T-helper 17 cell (primary cell): ENCODE measurements at regions not wholly inside any gene's neighbourhood (a gene's known extent, or its start where the extent isn't known, plus 50 kb on each side); places are given as distances from the start of the nearest gene placed in this dataset.
A peak's percentile ranks its signal among the peaks of the same experiment; 100 is the strongest.
"Not testable (repeated sequence)": the region's sequence is repeated elsewhere in the genome, so short reads cannot be mapped to it uniquely, and the experiment has no call there.

Source experiments
- ATAC-seq: fragments of 150-1000 bp; cut with Tn5 transposase; 2 replicates; pipeline ENCODE4 v1.10.0; 2021; ENCODE audit warnings: mild to moderate bottlenecking, moderate library complexity
- DNase-seq, 3 donors: peaks; one replicate each; pipeline versions ENCODE4 v3.0.0 to v3.0.0-alpha.2; 2020 to 2021
- H3K9me3 ChIP-seq: one replicate; pipeline ENCODE4 v1.7.0; 2013; ENCODE audit warnings: low read length, mild to moderate bottlenecking; ENCODE audit not compliant: control insufficient read depth, poor library complexity, severe bottlenecking
- H3K27ac Mint-ChIP-seq: one replicate; pipeline ENCODE4 v1.8.0; 2022; ENCODE audit warnings: mild to moderate bottlenecking, moderate library complexity, mixed read lengths
- H3K27me3 Mint-ChIP-seq: one replicate; pipeline ENCODE4 v1.8.0; 2022; ENCODE audit warnings: mixed read lengths
- H3K36me3 Mint-ChIP-seq: one replicate; pipeline ENCODE4 v1.8.0; 2022; ENCODE audit warnings: low read depth, mixed read lengths
- H3K4me1 Mint-ChIP-seq: one replicate; pipeline ENCODE4 v1.8.0; 2022; ENCODE audit warnings: mild to moderate bottlenecking, mixed read lengths
- H3K4me3 Mint-ChIP-seq: one replicate; pipeline ENCODE4 v1.8.0; 2022; ENCODE audit warnings: mild to moderate bottlenecking, moderate library complexity, mixed read lengths

- Mint-ChIP-seq H3K4me3 (no peak overlapping the region), H3K27me3 (peaks cover 4% of the 10 kb centered on the region), H3K36me3 (peaks cover 3% of the 10 kb centered on the region), H3K27ac (no peak overlapping the region), H3K4me1 (no peaks in the 10 kb centered on the region)
- ATAC-seq = no peak
- no peaks in the 10 kb centered on the region for H3K9me3 ChIP-seq
- DNase-seq = no peak
Observed at GRCh38 chr10:32217216-32217615, 129.7 kb downstream of the EPC1 start.

- H3K36me3 Mint-ChIP-seq, ATAC-seq, H3K27me3 Mint-ChIP-seq, H3K9me3 ChIP-seq, H3K27ac Mint-ChIP-seq, H3K4me1 Mint-ChIP-seq, H3K4me3 Mint-ChIP-seq, DNase-seq: not testable (repeated sequence)
Observed at GRCh38 chr10:32213838-32214237, 133.1 kb downstream of the EPC1 start.

GRCh38 chr10:32211046-32211363 is 136.0 kb downstream of the EPC1 start:
- no peaks in the 10 kb centered on the region for H3K9me3 ChIP-seq
- H3K27ac Mint-ChIP-seq = no peak overlapping the region
- no peak for DNase-seq
- no peaks in the 10 kb centered on the region for H3K4me1 Mint-ChIP-seq
- peaks cover 4% of the 10 kb centered on the region for H3K27me3 Mint-ChIP-seq
- ATAC-seq = no peak
- H3K4me3 Mint-ChIP-seq = no peak overlapping the region
- no peaks in the 10 kb centered on the region for H3K36me3 Mint-ChIP-seq

GRCh38 chr10:32210306-32211045 is 136.5 kb downstream of the EPC1 start:
- no peak overlapping the region for H3K4me3 Mint-ChIP-seq
- ATAC-seq (no peak), DNase-seq (no peak)
- peaks cover 3% of the 10 kb centered on the region for H3K4me1 Mint-ChIP-seq
- peaks cover 4% of the 10 kb centered on the region for H3K27me3 Mint-ChIP-seq
- no peaks in the 10 kb centered on the region for H3K9me3 ChIP-seq
- H3K27ac Mint-ChIP-seq = no peak overlapping the region
- H3K36me3 Mint-ChIP-seq = no peaks in the 10 kb centered on the region

GRCh38 chr10:32208005-32208404 is 139.0 kb downstream of the EPC1 start:
- ATAC-seq, H3K36me3 Mint-ChIP-seq, H3K27ac Mint-ChIP-seq, H3K27me3 Mint-ChIP-seq, H3K4me3 Mint-ChIP-seq, DNase-seq, H3K9me3 ChIP-seq, H3K4me1 Mint-ChIP-seq: not testable (repeated sequence)

GRCh38 chr10:32207544-32207943 is 139.4 kb downstream of the EPC1 start:
- DNase-seq (peak; percentile 12 to 43 (median 17)), ATAC-seq (peak; percentile 94)
- Mint-ChIP-seq H3K4me3 (no peak overlapping the region), H3K27ac (no peak overlapping the region), H3K27me3 (no peaks in the 10 kb centered on the region), H3K4me1 (peaks cover 3% of the 10 kb centered on the region), H3K36me3 (no peaks in the 10 kb centered on the region)
- H3K9me3 ChIP-seq = no peaks in the 10 kb centered on the region

GRCh38 chr10:32205670-32206069 is 141.3 kb downstream of the EPC1 start:
- H3K4me3 Mint-ChIP-seq = no peak overlapping the region
- H3K9me3 ChIP-seq = no peaks in the 10 kb centered on the region
- no peak for ATAC-seq
- no peaks in the 10 kb centered on the region for H3K27me3 Mint-ChIP-seq
- DNase-seq = no peak
- peak overlapping the region; percentile 5 for H3K27ac Mint-ChIP-seq
- peaks cover 3% of the 10 kb centered on the region for H3K4me1 Mint-ChIP-seq
- H3K36me3 Mint-ChIP-seq = no peaks in the 10 kb centered on the region

GRCh38 chr10:32204606-32205005 is 142.4 kb downstream of the EPC1 start:
- Mint-ChIP-seq H3K27me3 (no peaks in the 10 kb centered on the region), H3K27ac (no peak overlapping the region), H3K36me3 (no peaks in the 10 kb centered on the region), H3K4me3 (no peak overlapping the region), H3K4me1 (peaks cover 5% of the 10 kb centered on the region)
- DNase-seq = no peak
- H3K9me3 ChIP-seq = no peaks in the 10 kb centered on the region
- ATAC-seq = no peak

- no peak for ATAC-seq
- Mint-ChIP-seq H3K36me3 (no peaks in the 10 kb centered on the region), H3K27ac (no peak overlapping the region), H3K27me3 (no peaks in the 10 kb centered on the region), H3K4me3 (no peak overlapping the region), H3K4me1 (peaks cover 5% of the 10 kb centered on the region)
- no peak for DNase-seq
- no peaks in the 10 kb centered on the region for H3K9me3 ChIP-seq
Observed at GRCh38 chr10:32199714-32200394, 143.6 kb upstream of the KIF5B start.

- Mint-ChIP-seq H3K4me3 (no peak overlapping the region), H3K27me3 (no peaks in the 10 kb centered on the region)
- ATAC-seq = no peak
Observed at GRCh38 chr10:32197423-32197822, 141.2 kb upstream of the KIF5B start.

GRCh38 chr10:32190890-32191491 is 134.8 kb upstream of the KIF5B start:
- Mint-ChIP-seq H3K4me1 (no peaks in the 10 kb centered on the region), H3K27ac (no peak overlapping the region)
- ATAC-seq = peak; percentile 66

More at GRCh38 chr10:32197423-32197822, 141.2 kb upstream of the KIF5B start:
- no peaks in the 10 kb centered on the region for H3K36me3 Mint-ChIP-seq
- no peak overlapping the region for H3K27ac Mint-ChIP-seq
- peaks cover 5% of the 10 kb centered on the region for H3K4me1 Mint-ChIP-seq
- no peaks in the 10 kb centered on the region for H3K9me3 ChIP-seq
- DNase-seq = no peak

GRCh38 chr10:32189400-32190084 is 133.3 kb upstream of the KIF5B start:
- no peak for ATAC-seq
- H3K27ac Mint-ChIP-seq = no peak overlapping the region
- no peaks in the 10 kb centered on the region for H3K4me1 Mint-ChIP-seq

More at GRCh38 chr10:32190890-32191491, 134.8 kb upstream of the KIF5B start:
- H3K9me3 ChIP-seq = no peaks in the 10 kb centered on the region
- Mint-ChIP-seq H3K4me3 (no peak overlapping the region), H3K27me3 (no peaks in the 10 kb centered on the region), H3K36me3 (no peaks in the 10 kb centered on the region)
- DNase-seq = no peak

GRCh38 chr10:32188601-32189000 is 132.4 kb upstream of the KIF5B start:
- not testable (repeated sequence) for ATAC-seq, H3K9me3 ChIP-seq, H3K27ac Mint-ChIP-seq, H3K27me3 Mint-ChIP-seq, DNase-seq, H3K36me3 Mint-ChIP-seq, H3K4me1 Mint-ChIP-seq, H3K4me3 Mint-ChIP-seq

More at GRCh38 chr10:32189400-32190084, 133.3 kb upstream of the KIF5B start:
- no peak for DNase-seq
- Mint-ChIP-seq H3K36me3 (no peaks in the 10 kb centered on the region), H3K27me3 (no peaks in the 10 kb centered on the region), H3K4me3 (no peak overlapping the region)
- H3K9me3 ChIP-seq = no peaks in the 10 kb centered on the region
